ENCODE measurements at regions not wholly inside any gene's neighbourhood (a gene's known extent, or its start where the extent isn't known, plus 50 kb on each side); places are given as distances from the start of the nearest gene placed in this dataset.

DNA sequence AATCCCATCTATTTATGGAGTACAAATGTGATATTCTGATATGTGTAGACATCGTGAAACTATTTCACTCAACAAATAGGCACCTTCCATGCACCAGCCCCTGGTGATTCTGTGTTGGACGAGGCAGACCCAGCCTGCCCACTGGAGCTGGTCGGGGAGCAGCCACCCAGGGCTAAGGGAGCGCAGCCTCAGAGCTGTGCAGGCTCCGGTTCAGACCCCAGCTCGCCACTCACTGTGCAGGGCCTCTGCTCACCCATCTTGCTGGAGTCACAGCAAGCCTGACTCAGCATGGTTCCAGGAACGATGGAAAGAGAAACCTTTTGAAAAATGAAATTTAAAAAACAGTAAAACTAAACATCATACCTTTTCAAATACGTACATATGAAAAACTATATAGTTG, 52.3 kb upstream of the BCL11B start:
- Histone ChIP-seq H3K9me3 (ENCODE audit: control insufficient read depth, insufficient read depth, low read length) (no peaks in the 10 kb centered on the region), H3K4me1 (ENCODE audit: control insufficient read depth, insufficient read depth, low read length) (peaks cover 9% of the 10 kb centered on the region), H3K27ac (ENCODE audit: low read depth, low read length) (no peak overlapping the region), H3K27me3 (ENCODE audit: control insufficient read depth, insufficient read depth, low read length) (no peaks in the 10 kb centered on the region), H3K4me3 (ENCODE audit: low read depth, low read length) (no peak overlapping the region), H3K36me3 (ENCODE audit: control insufficient read depth, insufficient read depth, low read length) (no peaks in the 10 kb centered on the region)
- no peak for DNase-seq (ENCODE audit: low read depth in 4 of 6, low spot score in 6 of 6)
- 80% methylated on average over 5 of the region's 8 CpGs for WGBS (ENCODE audit: insufficient coverage)

DNA sequence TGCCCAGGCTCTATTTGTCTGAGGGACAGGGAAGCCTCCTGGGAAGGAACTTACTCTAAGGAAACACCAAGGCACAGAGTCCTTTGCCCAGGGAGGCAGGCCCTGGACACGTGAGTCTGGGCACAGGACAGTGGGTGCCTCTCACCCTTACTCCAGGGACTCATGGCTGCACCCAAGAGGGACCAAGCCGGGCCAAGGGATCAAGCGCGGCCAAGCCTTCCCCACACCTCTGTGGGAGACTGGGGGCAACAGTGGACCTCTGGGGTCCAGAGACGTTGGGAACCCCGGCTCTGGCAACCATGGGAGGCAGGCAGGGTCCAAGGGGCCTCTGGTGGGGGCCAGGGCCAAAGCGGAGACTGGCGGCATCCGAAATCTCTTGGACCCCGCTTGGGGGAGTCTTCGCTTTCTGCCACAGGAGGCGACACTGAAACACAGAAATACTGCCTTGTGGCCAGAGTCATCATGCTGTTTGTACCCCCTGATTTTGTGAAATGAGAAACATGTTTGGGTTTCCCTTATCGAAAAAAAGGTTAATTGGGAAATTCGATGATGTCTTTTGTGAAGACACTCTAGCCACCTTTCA, 51.7 kb upstream of the BCL11B start:
- H3K9me3 ChIP-seq (ENCODE audit: control insufficient read depth, insufficient read depth, low read length): no peaks in the 10 kb centered on the region
- H3K4me3 ChIP-seq (ENCODE audit: low read depth, low read length): no peak overlapping the region
- DNase-seq (ENCODE audit: low read depth in 4 of 6, low spot score in 6 of 6): no peak
- no peaks in the 10 kb centered on the region for H3K36me3 ChIP-seq (ENCODE audit: control insufficient read depth, insufficient read depth, low read length)
- H3K27ac ChIP-seq (ENCODE audit: low read depth, low read length): no peak overlapping the region
- no peaks in the 10 kb centered on the region for H3K27me3 ChIP-seq (ENCODE audit: control insufficient read depth, insufficient read depth, low read length)
- 87% methylated on average over 12 of the region's 14 CpGs for WGBS (ENCODE audit: insufficient coverage)
- peaks cover 9% of the 10 kb centered on the region for H3K4me1 ChIP-seq (ENCODE audit: control insufficient read depth, insufficient read depth, low read length)

DNA sequence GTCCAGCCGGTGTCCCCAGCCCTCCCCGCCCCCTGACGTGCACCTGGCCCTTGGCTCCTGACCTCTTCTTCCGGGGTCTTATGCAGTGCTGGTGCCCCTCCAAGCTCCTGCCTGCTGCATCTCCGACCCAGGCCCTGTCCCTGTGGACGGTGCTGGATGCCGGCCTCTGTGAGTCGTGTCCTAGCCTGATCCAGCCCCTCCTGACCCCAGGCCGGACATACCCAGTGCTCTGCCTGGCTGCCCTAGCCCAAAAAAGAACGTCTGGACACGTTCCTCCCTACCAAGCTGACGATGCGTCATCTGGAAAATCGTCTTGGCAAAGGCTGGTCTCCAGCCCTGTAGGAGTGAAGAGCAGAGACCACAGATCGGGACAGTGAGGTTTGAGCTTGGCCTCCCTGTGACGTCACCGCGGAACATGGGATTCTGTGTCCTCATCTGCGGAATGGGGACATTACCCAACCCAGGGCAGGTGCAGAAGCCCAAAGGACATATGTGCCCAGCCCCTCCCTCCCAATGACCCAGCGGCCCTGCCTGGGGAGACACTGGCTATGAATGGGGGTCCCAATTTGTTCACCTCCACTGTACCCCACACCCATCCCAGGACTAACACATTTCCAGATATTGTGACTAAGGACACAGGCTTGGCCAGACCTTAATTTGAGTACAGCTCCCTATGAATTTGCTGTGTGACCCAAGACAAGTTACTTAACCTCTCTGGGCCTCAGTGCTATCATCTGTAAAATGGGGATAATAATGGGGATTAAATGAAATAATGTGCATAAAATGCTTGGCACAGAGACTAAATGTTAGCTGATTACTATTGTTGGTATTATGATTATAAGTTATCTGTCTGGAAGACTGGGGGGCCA, 51.0 kb upstream of the BCL11B start:
- 75% methylated on average over 18 of the region's 20 CpGs for WGBS (ENCODE audit: insufficient coverage)
- no peak for DNase-seq (ENCODE audit: low read depth in 4 of 6, low spot score in 6 of 6)
- peaks cover 7% of the 10 kb centered on the region for H3K4me1 ChIP-seq (ENCODE audit: control insufficient read depth, insufficient read depth, low read length)

DNA sequence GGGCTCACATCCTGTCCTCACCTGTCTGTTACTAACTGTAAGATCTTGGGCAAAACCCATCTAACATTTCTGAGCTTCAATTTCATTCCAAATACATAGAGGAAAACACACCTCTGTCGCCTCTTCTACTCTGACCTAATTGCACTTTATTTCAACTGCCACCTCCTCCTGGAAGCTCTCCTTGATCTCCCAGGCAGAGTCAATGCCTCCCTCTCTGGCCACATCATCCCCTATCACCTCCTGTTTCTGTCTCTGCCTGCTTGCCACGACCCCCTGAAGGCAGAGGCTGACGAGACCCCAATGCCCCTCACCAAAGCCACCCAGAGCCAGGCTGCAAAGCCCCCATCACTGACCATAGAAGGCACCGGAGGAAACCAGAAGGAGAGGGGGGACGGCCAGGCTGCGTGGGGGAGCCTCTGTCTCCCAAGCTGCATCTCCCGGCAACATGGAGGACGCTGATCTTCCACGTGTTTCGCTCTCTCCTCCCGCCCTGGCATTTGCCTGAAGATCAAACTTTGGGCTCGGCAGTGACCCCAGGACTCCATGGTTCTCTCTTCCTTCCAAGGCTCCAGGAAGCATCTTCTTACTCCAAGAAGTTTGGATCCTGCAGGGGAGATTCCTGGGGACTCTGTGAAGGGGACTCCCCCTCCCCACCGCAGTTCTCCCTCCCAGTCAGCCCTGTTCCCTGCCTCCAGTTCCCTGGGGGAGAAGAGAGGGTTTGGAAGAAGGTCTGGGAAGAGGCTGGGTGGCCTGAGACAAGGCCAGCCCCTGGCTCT, 50.1 kb upstream of the BCL11B start:
- Histone ChIP-seq H3K4me3 (ENCODE audit: low read depth, low read length) (no peak overlapping the region), H3K4me1 (ENCODE audit: control insufficient read depth, insufficient read depth, low read length) (no peaks in the 10 kb centered on the region), H3K27ac (ENCODE audit: low read depth, low read length) (no peak overlapping the region), H3K36me3 (ENCODE audit: control insufficient read depth, insufficient read depth, low read length) (no peaks in the 10 kb centered on the region), H3K27me3 (ENCODE audit: control insufficient read depth, insufficient read depth, low read length) (no peaks in the 10 kb centered on the region), H3K9me3 (ENCODE audit: control insufficient read depth, insufficient read depth, low read length) (no peaks in the 10 kb centered on the region)
- no peak for DNase-seq (ENCODE audit: low read depth in 4 of 6, low spot score in 6 of 6)
- WGBS (ENCODE audit: insufficient coverage): 61% methylated on average over 12 of the region's 13 CpGs

More for the DNA sequence above, 51.0 kb upstream of the BCL11B start:
- Histone ChIP-seq H3K9me3 (ENCODE audit: control insufficient read depth, insufficient read depth, low read length) (no peaks in the 10 kb centered on the region), H3K27ac (ENCODE audit: low read depth, low read length) (no peak overlapping the region), H3K4me3 (ENCODE audit: low read depth, low read length) (no peak overlapping the region), H3K36me3 (ENCODE audit: control insufficient read depth, insufficient read depth, low read length) (no peaks in the 10 kb centered on the region), H3K27me3 (ENCODE audit: control insufficient read depth, insufficient read depth, low read length) (no peaks in the 10 kb centered on the region)

All from spinal cord (tissue), 9 donors.